ENCODE measurements at regions not wholly inside any gene's neighbourhood (a gene's known extent, or its start where the extent isn't known, plus 50 kb on each side); places are given as distances from the start of the nearest gene placed in this dataset.

- TF ChIP-seq CTCF (IDR thresholded peaks at IDR 0.05; ENCODE audit: insufficient read depth, low read length, poor library complexity, severe bottlenecking), result no peak
- Histone ChIP-seq H3K27me3 (replicated peaks; ENCODE audit: control insufficient read depth, insufficient read depth, low read length) (no peaks in the 10 kb centered on the region), H3K4me3 (replicated peaks; ENCODE audit: low read depth, low read length) (no peak overlapping the region), H3K36me3 (ENCODE audit: control insufficient read depth, insufficient read depth, low read length) (no peaks in the 10 kb centered on the region)
- DNase-seq (ENCODE audit: extremely low read depth, insufficient read length), result no peak
These were observed 474.0 kb upstream of the DAB2 start for GRCh38 chr5:39898731-39899130.

- H3K27me3 ChIP-seq (replicated peaks; ENCODE audit: control insufficient read depth, insufficient read depth, low read length), result no peaks in the 10 kb centered on the region
- no peak for DNase-seq (ENCODE audit: extremely low read depth, insufficient read length)
- H3K4me3 ChIP-seq (replicated peaks; ENCODE audit: low read depth, low read length), result no peak overlapping the region
- no peaks in the 10 kb centered on the region for H3K36me3 ChIP-seq (ENCODE audit: control insufficient read depth, insufficient read depth, low read length)
- TF ChIP-seq CTCF (IDR thresholded peaks at IDR 0.05; ENCODE audit: insufficient read depth, low read length, poor library complexity, severe bottlenecking), result no peak
These were observed 471.9 kb upstream of the DAB2 start for GRCh38 chr5:39896706-39897105.

GRCh38 chr5:39896104-39896503, 471.3 kb upstream of the DAB2 start:
- Histone ChIP-seq H3K36me3 (ENCODE audit: control insufficient read depth, insufficient read depth, low read length) (no peaks in the 10 kb centered on the region), H3K27me3 (replicated peaks; ENCODE audit: control insufficient read depth, insufficient read depth, low read length) (no peaks in the 10 kb centered on the region), H3K4me3 (replicated peaks; ENCODE audit: low read depth, low read length) (no peak overlapping the region)
- TF ChIP-seq CTCF (IDR thresholded peaks at IDR 0.05; ENCODE audit: insufficient read depth, low read length, poor library complexity, severe bottlenecking), result no peak
- no peak for DNase-seq (ENCODE audit: extremely low read depth, insufficient read length)

GRCh38 chr5:39892708-39893107, 467.9 kb upstream of the DAB2 start:
- Histone ChIP-seq H3K4me3 (replicated peaks; ENCODE audit: low read depth, low read length) (no peak overlapping the region), H3K36me3 (ENCODE audit: control insufficient read depth, insufficient read depth, low read length) (no peaks in the 10 kb centered on the region), H3K27me3 (replicated peaks; ENCODE audit: control insufficient read depth, insufficient read depth, low read length) (no peaks in the 10 kb centered on the region)
- no peak for TF ChIP-seq CTCF (IDR thresholded peaks at IDR 0.05; ENCODE audit: insufficient read depth, low read length, poor library complexity, severe bottlenecking)
- DNase-seq (ENCODE audit: extremely low read depth, insufficient read length), result no peak

- DNase-seq (ENCODE audit: extremely low read depth, insufficient read length), result no peak
- no peaks in the 10 kb centered on the region for H3K27me3 ChIP-seq (replicated peaks; ENCODE audit: control insufficient read depth, insufficient read depth, low read length)
- no peak for TF ChIP-seq CTCF (IDR thresholded peaks at IDR 0.05; ENCODE audit: insufficient read depth, low read length, poor library complexity, severe bottlenecking)
- no peak overlapping the region for H3K4me3 ChIP-seq (replicated peaks; ENCODE audit: low read depth, low read length)
- no peaks in the 10 kb centered on the region for H3K36me3 ChIP-seq (ENCODE audit: control insufficient read depth, insufficient read depth, low read length)
These were observed 466.6 kb upstream of the DAB2 start for GRCh38 chr5:39891376-39891775.

GRCh38 chr5:39880985-39881384, 456.2 kb upstream of the DAB2 start:
- DNase-seq (ENCODE audit: extremely low read depth, insufficient read length), result no peak
- Histone ChIP-seq H3K36me3 (ENCODE audit: control insufficient read depth, insufficient read depth, low read length) (no peaks in the 10 kb centered on the region), H3K27me3 (replicated peaks; ENCODE audit: control insufficient read depth, insufficient read depth, low read length) (no peaks in the 10 kb centered on the region), H3K4me3 (replicated peaks; ENCODE audit: low read depth, low read length) (no peak overlapping the region)
- no peak for TF ChIP-seq CTCF (IDR thresholded peaks at IDR 0.05; ENCODE audit: insufficient read depth, low read length, poor library complexity, severe bottlenecking)
